Endodermal cell (in vitro differentiated cells): ENCODE measurements at regions not wholly inside any gene's neighbourhood (a gene's known extent, or its start where the extent isn't known, plus 50 kb on each side); places are given as distances from the start of the nearest gene placed in this dataset.

Experiments
- DNase-seq: peaks from one replicate; pipeline ENCODE4 v3.0.0-alpha.2; 2017
- H3K27ac ChIP-seq: 2 replicates; pipeline ENCODE4 v1.5.1; 2013; ENCODE audit warnings: mild to moderate bottlenecking, low read depth, low read length, moderate library complexity
- H3K27me3 ChIP-seq: 2 replicates; pipeline ENCODE4 v1.6.1; 2013; ENCODE audit warnings: mild to moderate bottlenecking, low read length, moderate library complexity; ENCODE audit not compliant: insufficient read depth, control insufficient read depth, poor library complexity, severe bottlenecking
- H3K36me3 ChIP-seq: 2 replicates; pipeline ENCODE4 v1.7.0; 2013; ENCODE audit warnings: mild to moderate bottlenecking, low read length, moderate library complexity; ENCODE audit not compliant: control insufficient read depth, insufficient read depth
- H3K4me1 ChIP-seq: one replicate; pipeline ENCODE4 v1.7.0; 2013; ENCODE audit warnings: low read length; ENCODE audit not compliant: control insufficient read depth, insufficient read depth
- H3K4me3 ChIP-seq: 2 replicates; pipeline ENCODE4 v1.5.1; 2013; ENCODE audit warnings: mild to moderate bottlenecking, low read length, moderate library complexity
- H3K9ac ChIP-seq: 2 replicates; pipeline ENCODE4 v1.6.1; 2013; ENCODE audit warnings: mild to moderate bottlenecking, low read length, moderate library complexity; ENCODE audit not compliant: poor library complexity, severe bottlenecking; ENCODE audit errors: extremely low read depth
- H3K9me3 ChIP-seq: 2 replicates; pipeline ENCODE4 v1.6.1; 2013; ENCODE audit warnings: mild to moderate bottlenecking, low read length, moderate library complexity; ENCODE audit not compliant: control insufficient read depth
- H3K27ac Mint-ChIP-seq: 2 replicates; pipeline ENCODE4 v1.8.0; 2020; ENCODE audit warnings: mixed read lengths
- H3K27me3 Mint-ChIP-seq: 2 replicates; pipeline ENCODE4 v1.8.0; 2021; ENCODE audit warnings: mild to moderate bottlenecking, mixed read lengths; ENCODE audit not compliant: insufficient read depth
- H3K36me3 Mint-ChIP-seq: 2 replicates; pipeline ENCODE4 v1.8.0; 2020; ENCODE audit warnings: low read depth, mixed read lengths
- H3K4me1 Mint-ChIP-seq: 2 replicates; pipeline ENCODE4 v1.8.0; 2020; ENCODE audit warnings: mixed read lengths
- H3K4me3 Mint-ChIP-seq: 2 replicates; pipeline ENCODE4 v1.8.0; 2020; ENCODE audit warnings: mild to moderate bottlenecking, moderate library complexity, mixed read lengths
- H3K9me3 Mint-ChIP-seq: 2 replicates; pipeline ENCODE4 v1.8.0; 2020; ENCODE audit warnings: mild to moderate bottlenecking, mixed read lengths
- WGBS, 2 experiments: methylation state at CpG; one replicate each; pipeline versions ENCODE4 v1.1.5 to v1.1.7; 2013; ENCODE audit warnings: missing lambda C conversion rate in 2 of 2, mixed read lengths in 1 of 2; ENCODE audit not compliant: insufficient coverage in 1 of 2, insufficient read length in 1 of 2; 5-methylcytosine and 5-hydroxymethylcytosine counted together
- TF ChIP-seq, protein P1 (sequence below): fragments of 200-600 bp; sonication (generic); conservative IDR thresholded peaks from 2 replicates; pipeline ENCODE4 v1.5.0; 2021; ENCODE audit warnings: antibody characterized with exemption, mild to moderate bottlenecking

DNA sequence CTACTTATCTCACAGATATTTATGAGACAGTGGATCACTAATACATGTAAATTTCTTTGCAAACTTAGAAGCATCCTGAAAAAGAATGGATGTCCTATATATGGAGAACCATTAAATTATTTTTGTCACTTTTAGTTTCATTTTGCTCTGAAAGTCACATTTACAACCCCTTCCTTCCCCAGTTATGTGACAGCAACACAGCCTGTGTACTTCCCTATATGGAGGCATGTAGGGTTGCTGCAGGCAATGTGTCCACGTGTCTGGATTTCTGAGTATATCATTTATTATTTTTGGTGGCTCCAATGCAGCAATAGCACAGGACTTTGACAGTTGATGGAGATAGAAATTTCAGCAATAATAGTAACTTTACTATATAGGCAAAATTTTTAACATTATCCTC lies 156.4 kb downstream of the ST8SIA4 start:
- Histone ChIP-seq H3K36me3 (no peaks in the 10 kb centered on the region), H3K9ac (no peak overlapping the region), H3K4me1 (no peaks in the 10 kb centered on the region), H3K27me3 (no peaks in the 10 kb centered on the region), H3K27ac (no peak overlapping the region), H3K9me3 (no peaks in the 10 kb centered on the region), H3K4me3 (no peak overlapping the region)
- H3K4me3 Mint-ChIP-seq: no peak overlapping the region
- 100% methylated on average over 1 of the region's 1 CpG; no CpG with 5 or more reads in 1 of the 2 experiments for whole genome bisulfite sequencing, 2 experiments
- H3K9me3 Mint-ChIP-seq: no peaks in the 10 kb centered on the region
- H3K27me3 Mint-ChIP-seq: peaks cover 3% of the 10 kb centered on the region
- H3K27ac Mint-ChIP-seq: no peak overlapping the region
- no peaks in the 10 kb centered on the region for H3K4me1 Mint-ChIP-seq
- H3K36me3 Mint-ChIP-seq: no peaks in the 10 kb centered on the region
- TF ChIP-seq, protein P1, sequence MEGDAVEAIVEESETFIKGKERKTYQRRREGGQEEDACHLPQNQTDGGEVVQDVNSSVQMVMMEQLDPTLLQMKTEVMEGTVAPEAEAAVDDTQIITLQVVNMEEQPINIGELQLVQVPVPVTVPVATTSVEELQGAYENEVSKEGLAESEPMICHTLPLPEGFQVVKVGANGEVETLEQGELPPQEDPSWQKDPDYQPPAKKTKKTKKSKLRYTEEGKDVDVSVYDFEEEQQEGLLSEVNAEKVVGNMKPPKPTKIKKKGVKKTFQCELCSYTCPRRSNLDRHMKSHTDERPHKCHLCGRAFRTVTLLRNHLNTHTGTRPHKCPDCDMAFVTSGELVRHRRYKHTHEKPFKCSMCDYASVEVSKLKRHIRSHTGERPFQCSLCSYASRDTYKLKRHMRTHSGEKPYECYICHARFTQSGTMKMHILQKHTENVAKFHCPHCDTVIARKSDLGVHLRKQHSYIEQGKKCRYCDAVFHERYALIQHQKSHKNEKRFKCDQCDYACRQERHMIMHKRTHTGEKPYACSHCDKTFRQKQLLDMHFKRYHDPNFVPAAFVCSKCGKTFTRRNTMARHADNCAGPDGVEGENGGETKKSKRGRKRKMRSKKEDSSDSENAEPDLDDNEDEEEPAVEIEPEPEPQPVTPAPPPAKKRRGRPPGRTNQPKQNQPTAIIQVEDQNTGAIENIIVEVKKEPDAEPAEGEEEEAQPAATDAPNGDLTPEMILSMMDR: no peak
- DNase-seq: no peak

DNA sequence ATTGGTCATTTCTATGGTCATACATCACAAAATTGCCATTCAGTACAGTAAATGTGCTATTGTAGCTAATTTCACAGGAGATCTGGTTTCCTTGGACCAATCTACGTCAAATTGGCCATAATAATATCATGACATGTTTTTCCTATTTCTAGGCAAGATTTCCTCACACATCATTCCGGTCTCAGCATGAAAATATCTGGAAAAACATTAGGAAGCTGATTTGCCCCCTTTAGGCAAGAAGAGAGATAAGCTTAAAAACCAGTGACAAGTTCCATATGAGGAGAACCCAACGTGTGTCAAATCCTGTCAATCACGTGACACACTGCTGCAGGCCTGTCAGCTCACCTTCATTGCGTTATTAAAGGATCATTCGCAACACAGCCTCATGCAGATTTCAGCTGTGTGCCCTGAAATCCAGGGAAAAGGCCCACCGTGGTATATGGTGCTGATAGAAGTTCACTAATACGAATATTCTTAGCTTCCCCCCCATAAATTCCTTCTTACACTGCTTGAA lies 153.3 kb downstream of the ST8SIA4 start:
- no peak overlapping the region for H3K27ac ChIP-seq
- Mint-ChIP-seq H3K36me3 (no peaks in the 10 kb centered on the region), H3K9me3 (no peaks in the 10 kb centered on the region), H3K4me1 (no peaks in the 10 kb centered on the region), H3K27ac (no peak overlapping the region), H3K4me3 (no peak overlapping the region), H3K27me3 (peaks cover 18% of the 10 kb centered on the region)
- H3K4me3 ChIP-seq: no peak overlapping the region
- H3K4me1 ChIP-seq: no peaks in the 10 kb centered on the region
- no peaks in the 10 kb centered on the region for H3K27me3 ChIP-seq
- H3K9me3 ChIP-seq: no peaks in the 10 kb centered on the region
- TF ChIP-seq, protein P1: peak; percentile 16
- WGBS, 2 experiments: 86 to 91% methylated on average over 6 to 8 of the region's 8 CpGs
- no peak overlapping the region for H3K9ac ChIP-seq
- DNase-seq: no peak
- no peaks in the 10 kb centered on the region for H3K36me3 ChIP-seq

DNA sequence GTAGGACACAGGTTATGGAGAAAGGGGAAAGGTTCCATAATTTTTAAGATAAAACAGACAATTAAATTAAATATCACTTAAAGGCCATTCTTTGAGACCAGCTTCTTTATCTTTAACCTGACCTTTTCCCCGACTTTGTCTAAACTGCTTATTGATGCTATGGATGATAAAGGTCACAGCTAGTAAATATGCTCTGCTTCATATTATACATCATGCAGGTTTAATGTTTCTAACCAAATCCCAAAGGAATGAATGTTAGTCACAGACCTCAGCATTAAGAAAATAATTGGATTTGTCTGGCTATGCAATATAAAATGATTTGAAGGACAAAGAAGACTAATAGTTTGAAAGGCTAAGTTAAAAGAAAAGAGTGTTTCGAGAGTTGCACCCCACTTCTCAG lies 147.6 kb downstream of the ST8SIA4 start:
- H3K4me1 ChIP-seq: no peaks in the 10 kb centered on the region
- Mint-ChIP-seq H3K4me1 (peaks cover 19% of the 10 kb centered on the region), H3K36me3 (no peaks in the 10 kb centered on the region), H3K4me3 (no peak overlapping the region), H3K27me3 (peaks cover 46% of the 10 kb centered on the region), H3K27ac (no peak overlapping the region), H3K9me3 (no peaks in the 10 kb centered on the region)
- H3K36me3 ChIP-seq: no peaks in the 10 kb centered on the region
- H3K9me3 ChIP-seq: no peaks in the 10 kb centered on the region
- no peak overlapping the region for H3K27ac ChIP-seq
- no peaks in the 10 kb centered on the region for H3K27me3 ChIP-seq
- H3K9ac ChIP-seq: no peak overlapping the region
- DNase-seq: no peak
- WGBS, 2 experiments: 60 to 85% methylated on average over 1 to 2 of the region's 2 CpGs
- TF ChIP-seq, protein P1: no peak
- no peak overlapping the region for H3K4me3 ChIP-seq
